ENCODE measurements at regions not wholly inside any gene's neighbourhood (a gene's known extent, or its start where the extent isn't known, plus 50 kb on each side); places are given as distances from the start of the nearest gene placed in this dataset.

DNA sequence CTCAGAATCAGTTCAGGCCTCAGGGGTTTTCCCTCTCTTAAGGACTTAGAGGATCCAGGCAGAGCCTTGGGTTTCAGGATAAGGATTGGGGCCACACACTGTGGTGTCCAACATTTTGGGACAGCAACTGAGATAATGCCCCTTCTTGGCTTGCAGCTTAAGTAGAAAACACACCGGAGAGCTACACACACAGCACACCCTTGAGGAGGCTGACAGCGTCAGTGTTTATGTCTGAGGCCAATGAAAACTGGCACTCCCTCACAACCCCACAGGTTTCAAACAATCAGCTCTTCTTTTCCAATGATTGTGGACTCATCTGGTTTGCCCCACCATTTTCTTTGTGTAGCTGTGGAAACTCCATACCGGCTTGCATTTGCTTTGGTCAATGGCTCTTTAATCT, 257.7 kb downstream of the CDCA7 start:
- Histone ChIP-seq H4K5ac (ENCODE audit: insufficient read length, low read depth, low read length) (no peak overlapping the region), H4K91ac (ENCODE audit: insufficient read length, low read depth, low read length) (no peak overlapping the region), H2BK5ac (ENCODE audit: insufficient read length, low read length) (no peak overlapping the region), H3K9ac (ENCODE audit: extremely low read depth, insufficient read length, low read length) (no peak overlapping the region), H2AK5ac (ENCODE audit: insufficient read length, low read length) (no peak overlapping the region), H3K4ac (ENCODE audit: low read depth, low read length) (no peak overlapping the region), H3K9me3 (ENCODE audit: control insufficient read depth, low read depth, low read length) (no peaks in the 10 kb centered on the region), H3K79me1 (ENCODE audit: insufficient read depth, low read depth, low read length, poor library complexity, severe bottlenecking) (no peaks in the 10 kb centered on the region), H3K14ac (ENCODE audit: insufficient read depth, low read length) (no peak overlapping the region), H2BK20ac (ENCODE audit: low read depth, low read length, poor library complexity, severe bottlenecking) (no peak overlapping the region), H2BK120ac (ENCODE audit: low read depth, low read length, poor library complexity, severe bottlenecking) (no peak overlapping the region), H3K79me2 (ENCODE audit: insufficient read depth, low read length) (no peaks in the 10 kb centered on the region), H2BK15ac (ENCODE audit: low read depth, low read length) (no peak overlapping the region), H3K4me1 (ENCODE audit: insufficient read depth, low read length) (no peaks in the 10 kb centered on the region), H3K23me2 (ENCODE audit: insufficient read length, low read depth, low read length, poor library complexity, severe bottlenecking) (no peaks in the 10 kb centered on the region), H3K56ac (ENCODE audit: insufficient read length, low read depth, low read length) (no peak overlapping the region), H3K27me3 (ENCODE audit: insufficient read depth, low read length) (no peaks in the 10 kb centered on the region), H3K4me2 (ENCODE audit: insufficient read depth, insufficient read length, low read length) (no peak overlapping the region), H4K8ac (replicated peaks; ENCODE audit: insufficient read length, low read depth, low read length) (no peak overlapping the region), H2AFZ (ENCODE audit: low read length) (no peak overlapping the region), H3K18ac (ENCODE audit: insufficient read length, low read depth, low read length) (no peak overlapping the region), H3K27ac (ENCODE audit: insufficient read length, low read depth, low read length) (no peak overlapping the region), H3T11ph (ENCODE audit: low read length) (no peak overlapping the region), H3K23ac (ENCODE audit: insufficient read length, low read depth, low read length) (no peak overlapping the region), H4K20me1 (ENCODE audit: control insufficient read depth, insufficient read depth, insufficient read length) (no peaks in the 10 kb centered on the region), H2BK12ac (ENCODE audit: insufficient read length, low read depth, low read length) (no peak overlapping the region)
- DNase-seq: no peak
- Mint-ChIP-seq H3K27ac (no peak overlapping the region), H3K4me3 (no peak overlapping the region), H3K27me3 (ENCODE audit: low read depth) (no peaks in the 10 kb centered on the region), H3K9me3 (peaks cover 3% of the 10 kb centered on the region in 2 experiments; a peak in 1 of 5 replicates), H3K4me1 (peaks cover 4 to 24% of the 10 kb centered on the region in 2 experiments), H3K36me3 (ENCODE audit: insufficient read depth in 1 of 3, low read depth in 3 of 3) (no peaks in the 10 kb centered on the region; a peak in 2 of 7 replicates)
- no CpG with 5 or more reads among the region's 3 CpGs for WGBS (ENCODE audit: extremely low coverage, insufficient read length, low lambda C conversion rate)
- TF ChIP-seq, protein P1, sequence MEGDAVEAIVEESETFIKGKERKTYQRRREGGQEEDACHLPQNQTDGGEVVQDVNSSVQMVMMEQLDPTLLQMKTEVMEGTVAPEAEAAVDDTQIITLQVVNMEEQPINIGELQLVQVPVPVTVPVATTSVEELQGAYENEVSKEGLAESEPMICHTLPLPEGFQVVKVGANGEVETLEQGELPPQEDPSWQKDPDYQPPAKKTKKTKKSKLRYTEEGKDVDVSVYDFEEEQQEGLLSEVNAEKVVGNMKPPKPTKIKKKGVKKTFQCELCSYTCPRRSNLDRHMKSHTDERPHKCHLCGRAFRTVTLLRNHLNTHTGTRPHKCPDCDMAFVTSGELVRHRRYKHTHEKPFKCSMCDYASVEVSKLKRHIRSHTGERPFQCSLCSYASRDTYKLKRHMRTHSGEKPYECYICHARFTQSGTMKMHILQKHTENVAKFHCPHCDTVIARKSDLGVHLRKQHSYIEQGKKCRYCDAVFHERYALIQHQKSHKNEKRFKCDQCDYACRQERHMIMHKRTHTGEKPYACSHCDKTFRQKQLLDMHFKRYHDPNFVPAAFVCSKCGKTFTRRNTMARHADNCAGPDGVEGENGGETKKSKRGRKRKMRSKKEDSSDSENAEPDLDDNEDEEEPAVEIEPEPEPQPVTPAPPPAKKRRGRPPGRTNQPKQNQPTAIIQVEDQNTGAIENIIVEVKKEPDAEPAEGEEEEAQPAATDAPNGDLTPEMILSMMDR (conservative IDR thresholded peaks at IDR 0.05): 0 out of 3 replicates have a peak, but pooled peaks have one; percentile 18
